ENCODE measurements at regions not wholly inside any gene's neighbourhood (a gene's known extent, or its start where the extent isn't known, plus 50 kb on each side); places are given as distances from the start of the nearest gene placed in this dataset.

DNA sequence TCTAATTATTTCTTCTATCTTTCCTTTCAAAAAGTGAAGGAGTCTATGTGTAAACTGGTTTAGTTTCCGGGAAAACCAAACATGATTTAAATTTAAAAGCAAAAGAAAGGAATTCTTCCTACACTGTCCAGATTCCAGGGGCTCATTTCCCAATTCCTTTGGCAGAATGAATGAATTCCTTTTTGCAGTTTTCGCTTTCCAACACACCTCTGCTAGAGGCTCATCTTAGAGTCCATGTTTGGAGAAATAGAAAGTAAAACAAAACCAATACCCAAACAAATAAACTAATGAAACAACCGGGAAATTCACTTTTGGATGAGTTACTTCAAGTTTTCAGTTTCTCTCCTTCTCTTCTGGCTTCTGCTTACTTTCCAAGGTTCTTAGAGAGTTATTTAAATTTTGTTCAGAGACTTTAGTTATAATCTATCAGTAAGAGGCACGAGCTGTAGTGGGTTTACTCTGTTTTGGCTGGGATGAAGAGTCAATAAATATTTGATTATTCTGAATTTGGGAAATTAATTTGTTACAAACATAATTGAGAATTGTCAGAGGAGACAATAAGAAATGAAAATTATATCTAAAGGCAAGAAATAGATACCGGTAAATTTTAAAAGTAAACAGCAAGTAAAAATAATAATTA is 365.0 kb upstream of the CDH9 start:
- DNase-seq, result no peak

DNA sequence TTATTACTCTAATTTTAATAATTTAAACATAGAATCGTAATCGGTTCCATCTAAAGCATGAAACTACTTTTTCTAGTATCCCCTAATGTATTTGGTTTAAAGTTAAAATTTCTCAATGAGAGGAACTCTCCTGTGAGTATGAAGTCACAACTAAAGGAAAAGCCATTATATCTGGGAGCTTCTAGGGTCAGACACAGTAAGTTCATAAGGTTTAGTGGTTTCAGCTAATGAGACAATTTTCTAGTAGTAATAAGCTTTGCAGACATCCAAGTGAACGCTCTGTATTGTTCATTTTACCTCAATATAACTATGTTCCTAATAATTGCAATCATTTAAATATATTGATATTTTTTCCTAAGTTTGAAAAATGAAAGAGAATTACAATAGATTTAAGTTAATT is 364.4 kb upstream of the CDH9 start:
- no peak for DNase-seq

DNA sequence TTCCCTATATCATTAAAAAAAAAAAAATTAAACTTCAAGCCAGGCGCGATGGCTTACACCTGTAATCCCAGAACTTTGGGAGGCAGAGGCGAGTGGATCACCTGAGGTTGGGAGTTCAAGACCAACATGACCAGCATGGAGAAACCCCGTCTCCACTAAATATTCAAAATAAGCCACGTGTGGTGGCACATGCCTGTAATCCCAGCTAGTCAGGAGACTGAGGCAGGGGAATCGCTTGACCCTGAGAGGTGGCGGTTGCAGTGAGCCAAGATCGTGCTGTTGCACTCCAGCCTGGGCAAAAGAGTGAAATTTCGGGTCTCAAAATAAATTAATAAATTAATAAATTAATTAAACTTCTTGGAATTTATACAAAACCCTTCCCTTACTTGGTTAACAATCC is 358.6 kb upstream of the CDH9 start:
- no peak for DNase-seq

DNA sequence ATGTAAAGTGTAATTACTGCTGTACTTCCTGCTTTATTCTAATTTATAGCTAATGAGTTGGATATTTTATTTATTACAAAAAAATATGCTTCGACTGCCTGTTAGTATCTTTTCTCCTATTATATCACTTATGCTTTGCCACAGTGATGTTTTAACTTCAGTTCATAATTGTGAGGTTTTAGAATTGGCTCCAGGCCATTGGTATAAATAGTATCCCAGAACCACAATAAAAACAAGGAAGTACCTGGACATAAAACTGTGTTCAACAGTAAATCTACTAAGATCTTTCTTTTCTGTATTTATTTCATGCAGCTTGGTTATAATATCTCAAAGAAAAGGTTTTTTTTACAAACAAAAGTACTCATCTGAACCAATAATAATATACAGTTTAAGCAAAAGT is 354.3 kb upstream of the CDH9 start:
- no peak for DNase-seq

DNA sequence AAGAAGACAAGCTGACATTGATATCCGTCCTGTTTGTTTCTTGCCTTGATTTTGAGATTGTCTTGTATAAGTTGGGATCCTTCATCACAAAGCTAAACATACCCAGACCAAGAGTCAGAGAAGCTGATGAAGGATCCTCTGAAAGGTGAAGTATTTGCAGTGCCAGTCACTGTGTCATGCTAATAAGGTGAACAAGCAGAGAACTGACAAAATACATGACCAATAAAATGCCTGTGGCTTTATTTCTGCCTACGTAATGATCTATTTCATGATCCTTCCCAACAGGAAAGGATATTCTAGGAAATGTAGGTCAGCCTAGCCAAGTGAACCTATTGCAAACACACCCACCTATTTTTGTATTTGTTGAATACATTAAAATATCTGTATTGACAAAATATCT is 351.3 kb upstream of the CDH9 start:
- no peak for DNase-seq

DNA sequence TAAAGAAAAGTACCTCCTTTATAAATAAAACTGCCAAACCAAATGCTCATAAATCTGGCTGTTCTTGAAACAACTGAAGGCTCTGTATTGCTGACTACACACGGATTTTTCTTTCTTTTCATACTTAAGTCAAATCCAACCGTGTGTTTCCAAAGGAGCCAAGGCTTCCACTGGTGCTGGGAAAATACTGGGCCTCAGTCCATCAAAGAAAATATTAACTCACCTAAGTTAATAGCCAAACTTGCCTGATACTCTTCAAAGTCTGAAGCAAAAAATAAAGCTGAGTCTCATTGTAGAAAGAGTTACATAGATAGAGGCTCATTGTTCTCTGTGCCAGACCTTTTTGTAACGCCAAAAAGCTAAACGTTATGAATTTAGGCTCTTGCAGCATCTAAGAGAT is 350.4 kb upstream of the CDH9 start:
- DNase-seq, result no peak

DNA sequence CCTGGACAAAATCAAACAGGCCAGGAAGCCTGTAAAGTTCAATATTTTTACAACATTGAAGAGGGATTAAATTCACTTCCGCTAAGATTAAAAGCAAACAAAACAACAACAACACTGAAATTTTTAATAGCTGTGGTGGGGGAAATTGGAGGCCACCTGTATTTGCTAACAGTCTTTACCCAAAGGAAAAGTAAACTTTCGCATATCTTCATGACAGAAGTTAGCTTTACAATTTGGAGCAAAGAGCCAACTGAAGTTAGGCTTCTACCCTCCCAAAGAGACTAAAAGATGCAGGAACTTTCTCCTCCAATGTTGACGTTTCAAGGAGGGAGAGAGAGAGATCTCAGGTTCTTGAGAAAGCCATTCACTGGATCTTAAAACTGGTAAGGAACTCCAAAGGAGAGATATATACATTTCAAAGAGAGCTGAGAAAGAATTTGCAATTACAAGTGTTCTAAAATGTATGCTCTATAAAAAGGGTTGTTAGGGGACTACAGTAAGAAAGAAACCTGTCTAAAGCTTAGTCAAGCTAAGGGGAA is 349.2 kb upstream of the CDH9 start:
- no peak for DNase-seq

DNA sequence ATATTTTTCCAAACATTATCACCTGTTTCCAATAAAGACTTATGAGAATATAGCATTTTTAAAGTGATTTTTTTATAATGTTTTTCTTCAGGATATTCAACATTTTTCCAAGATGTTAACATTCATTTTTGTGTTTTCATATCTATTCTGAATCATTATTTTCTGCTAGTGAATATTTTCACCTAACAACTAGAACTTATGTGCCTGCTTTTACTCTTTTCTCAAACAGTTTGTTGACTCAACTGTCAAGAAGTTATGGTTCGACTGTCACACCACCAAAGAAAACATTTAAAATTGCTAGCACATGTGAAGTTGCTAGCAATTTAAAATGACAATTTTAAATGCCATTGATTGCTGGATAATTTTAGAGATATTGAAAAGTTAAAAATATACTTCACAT is 343.3 kb upstream of the CDH9 start:
- no peak for DNase-seq

DNA sequence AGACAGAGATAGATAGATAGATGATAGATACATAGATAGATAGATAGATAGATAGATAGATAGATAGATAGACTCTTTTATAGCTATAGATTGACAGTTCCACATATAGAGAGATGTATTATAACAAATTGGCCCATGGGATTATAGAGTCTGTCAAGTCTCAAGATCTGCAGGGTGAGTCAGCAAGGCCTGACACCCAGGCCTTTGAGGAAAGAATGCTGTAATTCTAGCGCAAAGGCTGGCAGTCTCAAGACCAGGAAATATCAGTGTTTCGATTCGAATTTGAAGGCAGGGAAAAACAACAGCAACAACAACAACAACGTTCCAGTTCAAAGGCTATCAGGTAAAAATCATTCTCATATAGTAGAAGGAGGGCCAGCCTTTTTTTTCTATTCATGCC is 339.2 kb upstream of the CDH9 start:
- DNase-seq, result no peak

DNA sequence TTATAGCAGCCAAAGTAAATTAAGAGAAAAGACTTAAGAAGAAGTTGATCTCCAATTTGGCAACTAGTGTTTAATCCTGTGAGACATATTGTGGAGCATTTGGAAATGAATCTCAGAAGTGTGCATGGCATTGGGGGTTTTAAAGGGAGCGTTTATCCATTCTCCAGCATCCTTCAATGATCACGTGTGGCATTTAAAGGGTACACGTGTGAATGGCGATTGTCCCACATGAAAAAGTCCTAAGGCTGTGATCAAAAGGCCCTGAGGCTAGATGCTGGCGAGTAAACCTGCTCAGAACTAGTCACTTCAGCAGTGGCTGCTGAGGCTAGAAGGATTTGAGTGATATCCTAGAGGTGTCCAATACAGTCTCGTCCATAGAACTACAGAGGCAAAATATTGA is 315.6 kb upstream of the CDH9 start:
- DNase-seq, result no peak

DNA sequence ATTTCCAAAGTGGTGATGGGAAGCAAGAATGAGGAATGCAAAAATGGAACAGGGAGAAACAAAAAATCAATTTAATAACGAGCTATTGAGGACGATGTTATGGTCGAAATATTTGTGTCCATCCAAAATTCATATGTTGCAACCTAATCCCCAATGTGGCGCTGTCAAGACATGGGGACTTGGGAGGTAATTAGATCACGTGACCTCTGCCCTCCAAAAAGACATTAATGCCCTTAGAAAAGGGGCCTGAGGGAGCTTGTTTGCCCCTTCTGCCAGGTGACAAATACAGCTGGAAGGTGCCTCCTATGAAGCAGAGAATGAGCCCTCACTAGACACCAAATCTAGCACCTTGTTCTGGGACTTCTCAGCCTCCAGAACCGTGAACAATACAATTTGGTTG is 315.2 kb upstream of the CDH9 start:
- no peak for DNase-seq

DNA sequence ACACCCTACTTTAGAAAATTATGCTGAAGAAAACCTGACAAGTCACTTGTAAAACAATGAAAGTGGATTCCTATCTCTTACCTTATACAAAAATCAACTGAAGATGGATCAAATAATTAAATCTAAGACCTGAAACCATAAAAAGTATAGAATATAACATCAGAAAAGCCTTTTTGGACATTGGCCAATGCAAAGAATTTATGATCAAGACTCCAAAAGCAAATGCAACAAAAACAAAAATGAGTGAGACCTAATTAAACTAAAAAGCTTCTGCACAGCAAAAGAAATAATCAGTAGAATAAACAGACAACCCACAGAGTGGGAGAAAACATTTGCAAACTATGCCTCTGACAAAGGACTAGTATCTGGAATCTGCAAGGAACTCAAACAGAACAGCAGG is 303.0 kb upstream of the CDH9 start:
- DNase-seq, result no peak

DNA sequence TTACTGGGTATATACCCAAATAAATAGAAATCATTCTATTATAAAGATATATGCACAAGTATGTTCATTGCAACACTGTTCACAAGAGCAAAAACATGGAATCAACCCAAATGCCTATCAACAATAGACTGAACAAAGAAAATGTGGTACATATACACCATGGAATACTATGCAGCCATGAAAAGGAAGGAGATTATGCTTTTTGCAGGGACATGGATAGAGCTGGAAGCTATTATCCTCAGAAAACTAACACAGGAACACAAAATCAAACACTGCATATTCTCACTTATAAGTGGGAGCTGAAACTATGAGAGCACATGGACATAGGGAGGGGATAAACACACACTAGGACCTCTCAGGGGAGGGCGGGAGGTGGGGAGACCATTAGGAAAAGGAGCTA is 298.4 kb upstream of the CDH9 start:
- DNase-seq, result no peak

DNA sequence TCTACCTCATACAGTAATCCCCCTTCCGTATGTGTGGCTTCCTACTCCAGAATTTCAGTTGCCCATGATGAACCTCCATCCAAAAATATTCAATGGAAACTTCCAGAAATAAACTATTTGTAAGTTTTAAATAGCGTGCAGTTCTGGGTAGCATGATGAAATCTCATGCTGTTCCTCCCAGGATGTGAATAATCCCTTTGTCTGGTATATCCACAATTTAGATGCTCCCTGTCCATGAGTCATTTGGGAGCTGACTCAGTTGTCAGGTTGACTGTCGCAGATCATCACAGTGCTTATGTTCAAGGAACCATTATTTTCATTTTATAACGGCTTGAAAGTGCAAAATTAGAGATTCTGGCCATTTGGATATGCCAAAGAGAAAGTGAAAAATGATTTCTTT is 290.1 kb upstream of the CDH9 start:
- DNase-seq, result no peak

DNA sequence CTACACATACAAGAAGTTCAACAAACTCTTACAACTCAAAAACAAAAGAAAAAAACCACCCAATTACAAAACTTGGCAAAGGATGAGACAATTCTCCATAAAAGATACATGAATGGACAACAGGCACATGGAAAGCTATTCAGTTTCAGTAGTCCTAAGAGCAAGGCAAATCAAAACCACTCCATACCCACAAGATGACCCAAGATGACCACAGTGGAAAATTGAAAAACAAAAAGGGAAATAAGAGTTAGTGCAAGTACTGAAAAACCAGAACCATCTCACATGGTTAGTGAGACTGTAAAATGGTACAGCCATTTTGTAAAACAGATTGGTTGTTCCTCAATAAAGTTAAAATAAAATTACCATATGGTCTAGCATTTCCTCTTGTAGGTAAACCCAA is 287.1 kb upstream of the CDH9 start:
- no peak for DNase-seq

DNA sequence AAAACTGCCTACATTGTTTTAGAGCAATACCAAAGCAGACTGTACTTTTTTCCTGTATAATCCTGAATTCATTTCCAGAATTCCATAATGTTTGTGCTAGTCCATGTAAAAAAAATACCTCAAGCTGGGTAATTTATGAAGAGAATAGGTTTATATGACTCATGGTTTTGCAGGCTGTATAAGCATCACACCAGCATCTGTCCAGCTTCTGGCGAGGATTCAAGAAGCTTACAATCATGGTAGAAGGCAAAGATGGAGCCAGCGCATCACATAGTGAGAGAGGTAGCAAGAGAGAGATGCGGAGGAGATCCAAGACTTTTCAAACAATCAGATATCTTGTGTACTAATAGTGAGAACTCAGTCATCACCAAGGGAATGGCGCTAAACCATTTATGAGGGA is 280.3 kb upstream of the CDH9 start:
- no peak for DNase-seq

DNA sequence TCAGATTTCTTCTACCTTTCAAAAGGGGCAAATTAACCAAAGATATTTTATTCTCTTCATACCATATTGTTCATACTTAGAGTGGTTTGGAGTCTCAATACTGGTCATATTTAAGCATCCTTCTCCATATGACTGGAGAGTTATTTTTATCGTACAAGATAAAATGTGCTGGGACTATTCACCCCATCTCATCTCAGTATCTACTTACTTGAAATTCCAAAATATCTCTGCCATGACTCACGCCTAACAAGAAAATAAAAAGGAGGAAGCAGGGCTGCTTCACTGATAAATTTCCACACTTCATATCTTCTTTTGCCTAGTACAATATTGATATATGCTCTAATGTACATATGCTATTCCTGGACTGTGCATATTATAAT is 277.9 kb upstream of the CDH9 start:
- no peak for DNase-seq

DNA sequence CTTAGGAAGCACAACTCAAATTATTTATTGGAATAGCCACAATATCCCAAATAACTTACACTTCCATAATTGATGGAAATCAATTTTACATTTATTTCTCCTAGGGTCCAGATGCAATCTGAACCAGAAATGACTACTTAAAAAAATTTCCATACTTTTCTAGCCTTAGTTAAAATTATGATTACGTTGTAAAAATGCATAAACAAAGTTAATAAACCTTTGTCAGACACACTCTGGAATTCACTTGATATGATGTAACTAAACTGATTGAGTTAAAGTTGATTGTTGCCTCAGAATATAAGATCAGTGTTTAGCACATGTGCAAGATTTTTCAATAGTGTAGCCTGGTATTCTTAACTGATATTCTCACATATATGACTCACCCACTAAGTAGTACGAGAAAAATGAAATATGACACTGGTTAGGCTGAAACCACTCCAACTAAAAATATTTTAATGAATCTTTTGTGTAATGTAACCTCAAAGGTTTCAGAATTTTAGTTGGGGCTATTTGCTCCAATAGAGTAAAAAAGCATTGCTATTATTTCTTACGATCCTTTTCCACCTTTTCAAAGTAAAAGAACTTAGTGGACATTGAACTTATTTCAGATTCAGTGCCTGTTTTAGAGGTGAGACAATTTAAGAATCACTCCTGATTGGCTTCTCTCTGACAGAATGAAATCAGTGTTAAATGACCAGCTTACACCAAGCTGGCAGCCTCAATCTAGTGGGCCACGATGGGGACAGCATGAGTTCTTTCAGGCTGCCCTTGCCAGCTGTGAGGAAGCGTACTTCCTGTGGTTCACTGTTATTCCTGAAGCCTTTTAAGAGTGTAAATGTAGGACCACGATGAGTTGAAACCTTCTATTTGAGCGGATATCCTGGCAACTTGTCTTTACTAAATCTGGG is 277.2 kb upstream of the CDH9 start:
- DNase-seq, result no peak

DNA sequence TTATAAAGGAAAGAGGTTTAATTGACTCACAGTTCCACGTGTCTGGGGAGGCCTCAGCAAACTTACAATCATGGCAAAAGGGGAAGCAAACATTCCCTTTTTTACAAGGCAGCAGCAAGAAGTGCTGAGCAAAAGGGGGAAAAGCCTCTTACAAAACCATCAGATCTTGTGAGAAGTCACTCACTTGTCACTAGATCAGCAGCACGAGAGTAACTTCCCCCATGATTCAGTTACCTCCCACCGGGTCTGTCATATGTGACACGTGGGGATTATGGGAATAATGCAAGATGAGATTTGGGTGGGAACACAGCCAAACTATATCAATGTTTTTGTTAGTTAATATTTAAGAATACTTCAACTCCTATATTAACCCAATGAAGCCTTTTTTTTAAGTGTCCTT is 275.2 kb upstream of the CDH9 start:
- DNase-seq, result no peak

DNA sequence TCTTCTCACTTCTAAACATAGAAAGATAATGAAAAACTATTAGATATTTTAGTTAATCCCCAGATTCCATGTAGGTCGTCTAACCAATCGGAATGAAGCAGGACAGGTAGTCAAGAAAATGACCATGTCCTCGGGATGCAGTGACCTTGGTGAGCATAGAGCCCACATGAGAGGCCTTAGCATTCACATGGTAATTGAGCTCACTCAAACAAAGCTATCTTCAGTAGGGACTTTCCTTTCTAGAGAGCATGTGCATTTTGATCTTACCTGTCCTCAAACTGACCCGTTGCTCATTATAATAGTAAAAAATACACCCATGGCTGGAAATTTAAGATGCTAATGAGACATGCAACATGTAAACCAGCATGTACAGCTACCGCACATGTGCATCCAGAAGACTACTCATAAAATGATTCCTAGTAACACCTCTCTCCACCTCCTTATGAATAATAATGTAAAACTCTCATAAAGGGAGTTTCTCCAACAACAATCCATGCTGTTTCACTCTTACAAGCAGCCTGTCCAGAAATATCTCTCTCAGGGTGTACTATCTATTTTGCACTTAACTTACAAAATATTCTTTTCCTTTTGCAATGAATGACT is 274.0 kb upstream of the CDH9 start:
- DNase-seq, result no peak

DNA sequence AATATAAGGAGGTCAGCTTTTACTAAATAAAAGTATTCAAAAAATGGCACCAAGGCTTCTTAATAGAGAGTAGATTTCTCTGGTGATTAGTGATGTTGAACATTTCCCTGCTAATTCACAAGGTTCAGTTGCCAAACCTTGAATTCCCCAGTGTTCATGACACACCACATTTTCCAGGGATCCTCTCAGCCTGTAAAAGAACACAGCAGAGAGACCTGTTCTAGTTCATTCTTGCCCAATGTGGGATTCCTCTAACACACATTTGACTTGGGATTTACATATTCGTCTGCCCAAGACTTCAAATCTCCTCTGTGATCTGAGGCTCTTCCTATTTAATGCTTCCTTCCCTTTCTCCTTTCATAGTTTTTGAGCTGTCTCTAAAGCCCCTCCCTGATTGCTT is 273.2 kb upstream of the CDH9 start:
- no peak for DNase-seq

DNA sequence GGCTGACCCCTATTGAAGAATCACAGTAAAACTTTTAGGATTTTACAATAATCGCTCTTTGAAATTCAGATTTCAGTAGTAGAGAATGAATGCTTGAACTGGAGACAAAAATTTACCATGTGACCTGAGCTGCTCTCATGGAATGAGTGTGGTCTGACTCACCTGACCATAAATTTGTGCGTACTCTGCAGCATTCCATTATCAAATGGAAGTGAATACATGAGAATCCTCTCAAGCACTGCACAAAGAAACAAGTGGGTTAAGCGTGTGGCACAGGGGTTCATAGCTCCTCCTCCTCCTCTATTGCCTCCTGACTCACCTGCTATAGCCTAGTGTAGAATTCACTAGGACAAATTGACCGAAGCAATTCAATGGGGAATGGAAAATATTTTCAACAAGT is 269.8 kb upstream of the CDH9 start:
- no peak for DNase-seq

DNA sequence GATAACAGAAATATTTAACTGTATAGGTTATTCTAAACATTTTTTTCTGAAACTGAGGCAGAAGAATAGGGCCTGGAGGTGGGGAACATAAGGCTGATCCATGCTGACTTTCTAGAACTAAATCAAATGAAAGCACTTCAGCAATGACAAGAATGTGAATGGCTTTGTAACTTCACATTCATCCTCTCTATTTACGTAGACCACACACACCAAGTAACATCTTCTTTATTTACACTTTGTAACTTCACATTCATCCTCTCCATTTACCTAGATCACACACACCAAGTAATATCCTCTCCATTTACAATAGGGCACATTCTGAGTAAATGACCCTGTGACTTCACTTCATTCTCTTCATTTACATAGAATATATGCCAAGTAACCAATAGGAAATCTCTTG is 251.8 kb upstream of the CDH9 start:
- DNase-seq, result no peak

DNA sequence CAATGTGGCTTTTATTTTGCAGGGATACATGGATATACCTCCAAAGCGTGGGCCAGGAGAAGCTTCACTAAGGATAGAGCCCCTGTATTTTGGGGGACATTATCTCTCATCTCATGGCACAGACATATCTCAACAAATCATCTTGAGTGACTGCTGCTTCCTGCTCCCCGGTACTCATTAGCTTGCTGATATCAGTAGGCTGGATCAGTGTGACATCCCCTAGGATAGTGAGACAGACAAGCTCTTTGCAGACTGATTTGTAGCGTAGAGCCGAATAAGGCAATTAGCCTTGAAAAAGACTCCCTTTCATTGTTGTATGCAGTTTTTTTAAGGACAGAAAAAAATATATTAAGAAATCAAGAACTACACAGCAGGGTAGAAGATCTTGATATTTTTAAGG is 237.7 kb upstream of the CDH9 start:
- no peak for DNase-seq
